HCT116 (cell line): ENCODE measurements at regions not wholly inside any gene's neighbourhood (a gene's known extent, or its start where the extent isn't known, plus 50 kb on each side); places are given as distances from the start of the nearest gene placed in this dataset.

Experiments
- ATAC-seq: fragments of 200-7000 bp; cut with Tn5 transposase; 2 replicates; pipeline ENCODE4 v1.9.1; 2020; ENCODE audit warnings: mild to moderate bottlenecking, moderate library complexity
- BruUV-seq: library from RNA; stranded (reverse); fragments of 400-500 nt; replicated peaks from 2 replicates; lab custom pipeline; 2021; lab: Mats Ljungman, UMichigan
- CTCF ChIA-PET: fragments of 300-600 bp; sonication (Branson Sonifier 250); formaldehyde crosslinking; loops from one replicate; lab custom pipeline; 2021; ENCODE audit warnings: antibody characterized with exemption; lab: Charles Lee
- POLR2A ChIA-PET: fragments of 300-600, 350-600 bp; sonication (Branson Sonifier 250); formaldehyde crosslinking; loops from one replicate; lab custom pipeline; 2021; ENCODE audit warnings: antibody characterized with exemption; lab: Charles Lee
- RAD21 ChIA-PET, 2 experiments: fragments of 300-600 bp; sonication (Branson Sonifier 250); formaldehyde crosslinking; loops; one replicate each; lab custom pipeline; 2023; ENCODE audit warnings: low total read pairs in 2 of 2; ENCODE audit not compliant: uncharacterized antibody in 2 of 2, unreplicated experiment in 2 of 2, low non-redundant PET in 1 of 2; lab: Charles Lee
- DNase-seq: peaks from one replicate; pipeline ENCODE4 v3.0.0-alpha.2; 2010; ENCODE audit warnings: low read depth, low spot score
- H2AFZ ChIP-seq: fragments of 200-600 bp; shearing (Covaris generic), sonication (generic); 2 replicates; pipeline ENCODE4 v1.6.1; 2017; ENCODE audit warnings: low read depth, mixed run types, mixed read lengths, antibody characterized with exemption, low read length; ENCODE audit not compliant: poor library complexity, severe bottlenecking
- H3K27ac ChIP-seq: 2 replicates; pipeline ENCODE4 v1.5.1; 2012; ENCODE audit warnings: low read depth, low read length
- H3K27me3 ChIP-seq: fragments of 200-600 bp; sonication (generic); 2 replicates; pipeline ENCODE4 v1.6.1; 2016; ENCODE audit warnings: mixed run types, low read length, mixed read lengths; ENCODE audit not compliant: insufficient read depth
- H3K36me3 ChIP-seq, 2 experiments: fragments of 200-500 bp in 1 of 2; fragments of 200-600 bp in 1 of 2; sonication (Bioruptor generic) in 1 of 2; sonication (generic) in 1 of 2; 2 replicates each; pipeline versions ENCODE4 v1.5.1 to v1.6.1; 2014 to 2016; ENCODE audit warnings: low read length in 2 of 2, inconsistent platforms in 1 of 2, mixed read lengths in 1 of 2, mixed run types in 1 of 2; ENCODE audit not compliant: insufficient read depth in 2 of 2, control insufficient read depth in 1 of 2
- H3K4me1 ChIP-seq, 2 experiments: fragments of 200-600 bp in 1 of 2; sonication (generic) in 1 of 2; 2 replicates each; pipeline versions ENCODE4 v1.5.1 to v1.6.1; 2012 to 2017; ENCODE audit warnings: low read length in 2 of 2, inconsistent platforms in 1 of 2, mild to moderate bottlenecking in 1 of 2, mixed read lengths in 1 of 2, mixed run types in 1 of 2, moderate library complexity in 1 of 2; ENCODE audit not compliant: insufficient read depth in 2 of 2, control insufficient read depth in 1 of 2
- H3K4me2 ChIP-seq: fragments of 200-600 bp; sonication (generic); 2 replicates; pipeline ENCODE4 v1.6.1; 2017; ENCODE audit warnings: mixed run types, low read length, mixed read lengths
- H3K4me3 ChIP-seq, 2 experiments: fragments of 200-600 bp in 1 of 2; sonication (generic) in 1 of 2; replicated peaks in 1 of 2; 2 replicates each; pipeline ENCODE4 v1.5.1; 2011 to 2016; ENCODE audit warnings: low read length in 2 of 2, control low read depth in 1 of 2, low read depth in 1 of 2, mild to moderate bottlenecking in 1 of 2, mixed read lengths in 1 of 2, mixed run types in 1 of 2
- H3K79me2 ChIP-seq: fragments of 200-600 bp; sonication (generic); 2 replicates; pipeline ENCODE4 v1.6.1; 2017; ENCODE audit warnings: mild to moderate bottlenecking, mixed run types, low read length, moderate library complexity, mixed read lengths; ENCODE audit not compliant: insufficient read depth
- H3K9ac ChIP-seq: fragments of 200-600 bp; sonication (generic); 2 replicates; pipeline ENCODE4 v1.6.1; 2016; ENCODE audit warnings: low read length, mixed read lengths
- H3K9me2 ChIP-seq: fragments of 200-600 bp; sonication (generic), shearing (Covaris generic); 2 replicates; pipeline ENCODE4 v1.6.1; 2017; ENCODE audit warnings: mixed run types, mild to moderate bottlenecking, moderate library complexity; ENCODE audit not compliant: insufficient read depth
- H3K9me3 ChIP-seq, 2 experiments: fragments of 200-500 bp in 1 of 2; fragments of 200-600 bp in 1 of 2; sonication (Bioruptor generic) in 1 of 2; sonication (generic) in 1 of 2; 2 replicates each; pipeline ENCODE4 v1.6.1; 2014 to 2017; ENCODE audit warnings: low read length in 2 of 2, mixed read lengths in 2 of 2, inconsistent platforms in 1 of 2, low read depth in 1 of 2, mild to moderate bottlenecking in 1 of 2, mixed run types in 1 of 2, moderate library complexity in 1 of 2; ENCODE audit not compliant: control insufficient read depth in 1 of 2, insufficient read depth in 1 of 2
- H4K20me1 ChIP-seq: fragments of 200-600 bp; sonication (generic), shearing (Covaris generic); 2 replicates; pipeline ENCODE4 v1.6.1; 2017; ENCODE audit warnings: mixed run types, mild to moderate bottlenecking, moderate library complexity; ENCODE audit not compliant: insufficient read depth
- CBX3 ChIP-seq: IDR thresholded peaks from 2 replicates; pipeline ENCODE4 v1.6.1; 2012; ENCODE audit warnings: low read depth
- EGR1 ChIP-seq: IDR thresholded peaks from 2 replicates; pipeline ENCODE4 v1.6.1; 2012; ENCODE audit warnings: low read depth
- ELF1 ChIP-seq: IDR thresholded peaks from 2 replicates; pipeline ENCODE4 v1.6.1; 2012; ENCODE audit warnings: low read depth, borderline replicate concordance
- EZH2 ChIP-seq: fragments of 200-600 bp; sonication (generic); IDR thresholded peaks from 2 replicates; pipeline ENCODE4 v1.6.1; 2017; ENCODE audit warnings: antibody characterized with exemption, mixed run types
- EZH2phosphoT487 ChIP-seq: fragments of 200-600 bp; IDR thresholded peaks from 2 replicates; pipeline ENCODE4 v1.6.1; 2018; ENCODE audit warnings: antibody characterized with exemption, borderline replicate concordance
- JUND ChIP-seq: IDR thresholded peaks from 2 replicates; pipeline ENCODE4 v1.6.1; 2012
- POLR2AphosphoS5 ChIP-seq: IDR thresholded peaks from 2 replicates; pipeline ENCODE4 v1.6.1; 2011; ENCODE audit warnings: mild to moderate bottlenecking, low read depth, low read length, moderate library complexity
- RAD21 ChIP-seq: IDR thresholded peaks from 2 replicates; pipeline ENCODE4 v1.6.1; 2012; ENCODE audit warnings: low read depth, mild to moderate bottlenecking
- SIN3A ChIP-seq: IDR thresholded peaks from 2 replicates; pipeline ENCODE4 v1.6.1; 2012; ENCODE audit warnings: low read depth
- SP1 ChIP-seq: IDR thresholded peaks from 2 replicates; pipeline ENCODE4 v1.6.1; 2012; ENCODE audit warnings: low read depth
- TCF7L2 ChIP-seq: IDR thresholded peaks from 2 replicates; pipeline ENCODE4 v1.7.0; 2011; ENCODE audit warnings: borderline replicate concordance, inconsistent platforms; ENCODE audit not compliant: insufficient read depth, insufficient read length; ENCODE audit errors: extremely low read depth
- YY1 ChIP-seq: IDR thresholded peaks from 2 replicates; pipeline ENCODE4 v1.6.1; 2011; ENCODE audit warnings: low read length, low read depth, moderate library complexity, mild to moderate bottlenecking; ENCODE audit not compliant: insufficient replicate concordance; ENCODE audit errors: extremely low read depth
- ZFX ChIP-seq: fragments of 450-650 bp; IDR thresholded peaks from 2 replicates; pipeline ENCODE4 v1.6.1; 2017
- intact Hi-C: fragments of 100-400 bp; cut with micrococcal nuclease; formaldehyde crosslinking; loops from 2 replicates; pipeline ENCODE4 v1.10.0; 2022
- TF ChIP-seq, protein P1 (sequence below): IDR thresholded peaks from 2 replicates; pipeline ENCODE4 v1.6.1; 2012
- TF ChIP-seq, protein P2 (sequence below): IDR thresholded peaks from 2 replicates; pipeline ENCODE4 v1.6.1; 2011; ENCODE audit warnings: mild to moderate bottlenecking, low read length, moderate library complexity; ENCODE audit not compliant: insufficient replicate concordance; ENCODE audit errors: extremely low read depth

GRCh38 chr5:135184646-135185045 is 150.6 kb upstream of the PITX1 start (continued):
- no peak for TF ChIP-seq ELF1
- TF ChIP-seq, protein P1, sequence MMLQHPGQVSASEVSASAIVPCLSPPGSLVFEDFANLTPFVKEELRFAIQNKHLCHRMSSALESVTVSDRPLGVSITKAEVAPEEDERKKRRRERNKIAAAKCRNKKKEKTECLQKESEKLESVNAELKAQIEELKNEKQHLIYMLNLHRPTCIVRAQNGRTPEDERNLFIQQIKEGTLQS, result no peak
- TF ChIP-seq TCF7L2, result no peak
- TF ChIP-seq EZH2phosphoT487, result no peak
- no peak for TF ChIP-seq POLR2AphosphoS5
- TF ChIP-seq SP1, result no peak

DNA sequence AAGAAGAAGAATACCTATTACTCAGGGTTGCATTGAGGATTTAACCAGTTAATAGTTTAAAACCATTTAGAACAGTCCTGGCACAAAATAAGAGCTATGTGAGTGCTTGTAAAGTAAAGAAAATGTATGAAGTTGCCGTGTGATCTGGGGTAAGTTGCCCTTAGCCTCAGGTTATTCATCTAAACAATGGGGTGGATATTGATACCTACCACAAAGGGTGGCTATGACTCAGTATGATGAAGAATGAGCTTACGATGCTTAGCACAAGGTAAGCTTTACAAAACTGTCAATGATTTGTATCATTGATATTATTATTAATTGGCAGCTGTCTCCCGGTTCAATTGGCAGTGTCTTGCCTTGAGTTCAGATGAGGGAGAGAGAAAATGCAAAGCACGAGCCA is 149.4 kb upstream of the PITX1 start:
- Histone ChIP-seq H2AFZ (no peak overlapping the region), H3K9me3 (no peaks in the 10 kb centered on the region), H4K20me1 (no peaks in the 10 kb centered on the region), H3K36me3 (no peaks in the 10 kb centered on the region), H3K9ac (no peak overlapping the region), H3K27ac (no peak overlapping the region), H3K27me3 (no peaks in the 10 kb centered on the region), H3K79me2 (no peaks in the 10 kb centered on the region), H3K4me2 (no peak overlapping the region), H3K4me3 (no peak overlapping the region), H3K9me2 (no peaks in the 10 kb centered on the region), H3K4me1 (peaks cover 7 to 17% of the 10 kb centered on the region in 2 experiments; a peak in 3 of 4 replicates)
- DNase-seq, result no peak
- ATAC-seq, result no peak
- POLR2A ChIA-PET, result interaction anchor here (0.6 kb wide), 1 partner anchor 277 kb away, joined by 3 read pairs; no protein-coding TSS in a partner anchor
- intact Hi-C loops, result no loop called here
- TF ChIP-seq ELF1 (no peak), EZH2phosphoT487 (no peak), JUND (no peak)
- TF ChIP-seq, protein P1, result no peak
- RAD21 ChIA-PET, result no interaction called here
- no TSS peak for BruUV-seq
- CTCF ChIA-PET, result interaction anchor here (1.0 kb wide), 1 partner anchor 20 kb away, joined by 3 read pairs; no protein-coding TSS in a partner anchor

GRCh38 chr5:135182675-135183074 is 148.6 kb upstream of the PITX1 start:
- Histone ChIP-seq H3K4me3 (no peak overlapping the region), H3K9me2 (no peaks in the 10 kb centered on the region), H3K79me2 (no peaks in the 10 kb centered on the region), H4K20me1 (no peaks in the 10 kb centered on the region), H3K4me2 (no peak overlapping the region), H3K4me1 (peaks cover 7 to 17% of the 10 kb centered on the region in 2 experiments; a peak in 3 of 4 replicates), H3K27ac (no peak overlapping the region), H2AFZ (no peak overlapping the region), H3K36me3 (no peaks in the 10 kb centered on the region), H3K27me3 (no peaks in the 10 kb centered on the region), H3K9me3 (no peaks in the 10 kb centered on the region), H3K9ac (no peak overlapping the region)
- BruUV-seq, result no TSS peak
- ATAC-seq, result no peak
- DNase-seq, result no peak
- RAD21 ChIA-PET, result no interaction called here
- CTCF ChIA-PET, result no interaction called here
- intact Hi-C loops, result no loop called here
- POLR2A ChIA-PET, result interaction anchor here (0.6 kb wide), 1 partner anchor 276 kb away, joined by 3 read pairs; no protein-coding TSS in a partner anchor
- no peak for TF ChIP-seq CBX3
- TF ChIP-seq SIN3A, result no peak
- TF ChIP-seq JUND, result no peak
- TF ChIP-seq YY1, result no peak
- TF ChIP-seq, protein P1, result no peak
- TF ChIP-seq RAD21, result no peak
- no peak for TF ChIP-seq SP1
- TF ChIP-seq ELF1, result no peak
- TF ChIP-seq EGR1, result no peak
- TF ChIP-seq ZFX, result no peak
- TF ChIP-seq, protein P2, sequence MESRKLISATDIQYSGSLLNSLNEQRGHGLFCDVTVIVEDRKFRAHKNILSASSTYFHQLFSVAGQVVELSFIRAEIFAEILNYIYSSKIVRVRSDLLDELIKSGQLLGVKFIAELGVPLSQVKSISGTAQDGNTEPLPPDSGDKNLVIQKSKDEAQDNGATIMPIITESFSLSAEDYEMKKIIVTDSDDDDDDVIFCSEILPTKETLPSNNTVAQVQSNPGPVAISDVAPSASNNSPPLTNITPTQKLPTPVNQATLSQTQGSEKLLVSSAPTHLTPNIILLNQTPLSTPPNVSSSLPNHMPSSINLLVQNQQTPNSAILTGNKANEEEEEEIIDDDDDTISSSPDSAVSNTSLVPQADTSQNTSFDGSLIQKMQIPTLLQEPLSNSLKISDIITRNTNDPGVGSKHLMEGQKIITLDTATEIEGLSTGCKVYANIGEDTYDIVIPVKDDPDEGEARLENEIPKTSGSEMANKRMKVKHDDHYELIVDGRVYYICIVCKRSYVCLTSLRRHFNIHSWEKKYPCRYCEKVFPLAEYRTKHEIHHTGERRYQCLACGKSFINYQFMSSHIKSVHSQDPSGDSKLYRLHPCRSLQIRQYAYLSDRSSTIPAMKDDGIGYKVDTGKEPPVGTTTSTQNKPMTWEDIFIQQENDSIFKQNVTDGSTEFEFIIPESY, result no peak
- TF ChIP-seq EZH2, result no peak
- TF ChIP-seq TCF7L2, result no peak
